ENCODE measurements at regions not wholly inside any gene's neighbourhood (a gene's known extent, or its start where the extent isn't known, plus 50 kb on each side); places are given as distances from the start of the nearest gene placed in this dataset.
"Not testable (repeated sequence)": the region's sequence is repeated elsewhere in the genome, so short reads cannot be mapped to it uniquely, and the experiment has no call there.

DNA sequence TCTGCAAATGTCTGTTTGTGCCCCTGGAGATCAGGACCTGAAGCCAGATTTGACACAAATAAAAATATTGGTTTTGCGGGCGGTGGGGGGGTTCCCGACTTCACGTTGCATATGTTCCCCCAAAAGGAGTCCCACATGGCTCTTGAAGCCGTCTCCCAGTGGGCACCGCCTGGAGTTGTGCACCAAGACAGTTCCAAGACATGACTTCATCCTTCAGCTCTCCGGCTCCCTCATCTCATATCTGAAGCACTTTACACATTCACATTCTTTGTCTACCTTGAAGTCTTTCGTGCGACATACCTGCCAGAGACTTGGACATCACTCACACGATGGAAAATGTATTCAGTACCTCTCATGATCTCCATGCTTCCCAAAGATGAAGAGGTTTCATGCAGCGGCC is 362.8 kb upstream of the FOXK1 start:
- no peak for DNase-seq (ENCODE audit: low read depth)

DNA sequence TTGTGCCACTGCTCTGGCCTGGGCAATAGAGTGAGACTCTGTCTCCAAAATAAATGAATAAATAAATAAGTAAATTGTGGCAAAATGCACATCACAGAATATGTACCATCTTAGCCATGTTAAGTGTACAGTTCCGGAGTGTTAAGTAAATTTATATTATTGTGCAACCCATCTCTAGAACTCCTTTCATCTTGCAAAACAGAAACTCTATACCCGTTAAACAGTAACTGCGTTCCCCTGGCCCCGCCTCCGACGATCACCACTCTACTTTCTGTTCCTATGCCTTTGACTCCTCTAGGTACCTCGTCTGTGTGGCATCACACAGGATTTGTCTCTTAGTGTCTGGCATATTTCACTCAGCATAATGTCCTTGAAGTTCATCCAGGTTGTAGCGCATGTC is 356.4 kb upstream of the FOXK1 start:
- DNase-seq (ENCODE audit: low read depth) = no peak

DNA sequence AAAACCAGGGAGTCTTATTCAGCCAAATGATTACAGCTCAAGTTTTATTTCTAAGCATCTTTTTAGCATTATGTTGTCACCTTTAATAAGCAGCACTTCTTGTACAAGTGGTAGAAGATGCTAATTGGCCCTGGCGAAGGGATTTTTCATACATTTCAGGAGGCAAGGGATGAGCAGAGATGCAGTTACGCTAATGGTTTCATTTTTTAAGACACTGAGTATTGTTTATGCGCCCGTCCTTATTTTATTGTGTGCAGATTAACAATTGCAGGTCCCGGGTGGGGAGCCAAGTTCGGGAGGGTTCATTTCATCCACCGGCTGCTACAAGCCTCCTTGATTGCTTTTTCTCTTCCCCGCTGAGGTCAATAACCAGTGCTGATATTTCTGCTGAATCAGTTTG is 350.4 kb upstream of the FOXK1 start:
- DNase-seq (ENCODE audit: low read depth) = no peak

DNA sequence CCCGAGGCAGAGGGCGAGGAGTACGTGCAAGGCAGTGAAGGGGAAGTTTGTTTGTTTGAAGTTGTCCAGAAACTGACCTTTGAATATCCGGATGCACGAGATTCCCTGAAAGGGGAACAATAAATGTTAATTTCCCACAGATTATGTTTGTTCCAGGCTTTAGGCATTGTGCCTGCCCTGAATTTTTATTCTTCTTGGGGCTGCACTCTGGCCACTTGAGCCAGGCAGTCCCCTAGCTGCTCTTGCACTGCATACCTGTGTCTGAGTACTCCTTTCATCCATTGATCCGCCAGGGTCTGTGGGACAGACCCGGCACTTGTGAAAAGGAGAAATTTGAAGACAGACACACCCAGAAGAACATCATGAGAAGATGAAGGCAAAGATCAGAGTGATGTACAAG is 343.5 kb upstream of the FOXK1 start:
- no peak for DNase-seq (ENCODE audit: low read depth)

DNA sequence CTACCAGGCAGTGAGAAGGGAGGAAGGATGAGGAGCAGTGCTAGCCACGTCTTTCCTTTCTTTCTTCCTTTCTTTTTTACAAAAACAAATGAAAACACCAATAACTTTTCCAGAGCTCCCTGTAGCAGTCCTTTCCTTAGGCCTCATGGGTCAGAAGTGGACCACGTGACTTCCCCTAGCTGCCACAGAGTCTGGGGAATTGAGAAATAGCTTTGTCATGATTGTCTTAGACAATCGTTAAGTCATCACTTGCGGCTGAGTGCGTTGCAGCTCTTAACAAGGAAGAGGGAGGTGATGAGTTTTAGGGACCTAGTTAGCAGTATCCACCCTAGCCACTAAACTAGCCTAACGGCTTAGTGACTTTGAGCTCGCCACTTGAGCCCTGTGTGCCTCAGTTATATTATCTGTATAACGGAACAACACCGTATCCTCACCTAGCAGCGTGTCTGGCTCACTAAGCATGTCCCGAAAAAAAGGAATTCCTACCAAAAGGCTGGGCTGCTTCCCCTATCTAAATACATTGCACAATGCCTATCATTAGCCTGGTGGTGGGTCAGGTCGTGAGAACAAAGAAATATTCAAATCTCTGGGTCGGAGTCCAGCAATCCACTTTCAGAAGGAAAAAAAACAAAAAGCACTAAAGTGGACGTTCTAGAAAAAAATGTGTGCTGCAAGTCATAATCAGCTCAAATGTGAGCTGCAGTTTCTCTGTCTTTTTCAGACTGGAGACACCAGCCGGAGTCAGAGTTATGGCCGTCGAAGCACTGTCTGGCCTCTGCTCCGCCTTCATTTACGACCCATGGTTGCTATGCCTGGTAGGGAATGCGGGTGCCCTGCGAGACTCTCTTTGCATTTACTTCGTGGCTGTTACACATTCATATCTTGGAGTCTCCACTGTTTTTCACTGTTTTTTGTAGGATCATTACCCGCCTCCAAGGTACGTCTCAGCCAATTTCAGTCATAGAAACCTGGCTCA is 338.5 kb upstream of the FOXK1 start:
- no peak for DNase-seq (ENCODE audit: low read depth)

DNA sequence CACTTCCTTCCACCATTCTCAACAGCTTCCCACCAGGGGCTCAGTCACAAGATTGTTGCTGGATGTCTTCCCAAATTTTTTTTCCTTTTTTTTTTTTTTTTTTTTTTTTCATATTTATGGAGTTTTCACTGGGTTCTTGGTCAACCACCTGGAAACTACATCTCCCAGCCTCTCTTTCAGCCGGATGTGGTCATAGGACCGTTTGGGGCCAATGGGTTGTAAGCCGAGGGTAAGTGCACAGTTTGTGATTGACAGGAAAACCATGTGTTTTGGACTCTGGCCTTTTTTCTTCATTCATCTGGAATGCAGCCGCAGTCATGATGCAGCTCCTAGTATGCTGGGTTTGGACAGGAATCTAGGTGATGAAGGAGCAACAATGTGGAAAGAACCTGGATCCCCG is 337.1 kb upstream of the FOXK1 start:
- no peak for DNase-seq (ENCODE audit: low read depth)

DNA sequence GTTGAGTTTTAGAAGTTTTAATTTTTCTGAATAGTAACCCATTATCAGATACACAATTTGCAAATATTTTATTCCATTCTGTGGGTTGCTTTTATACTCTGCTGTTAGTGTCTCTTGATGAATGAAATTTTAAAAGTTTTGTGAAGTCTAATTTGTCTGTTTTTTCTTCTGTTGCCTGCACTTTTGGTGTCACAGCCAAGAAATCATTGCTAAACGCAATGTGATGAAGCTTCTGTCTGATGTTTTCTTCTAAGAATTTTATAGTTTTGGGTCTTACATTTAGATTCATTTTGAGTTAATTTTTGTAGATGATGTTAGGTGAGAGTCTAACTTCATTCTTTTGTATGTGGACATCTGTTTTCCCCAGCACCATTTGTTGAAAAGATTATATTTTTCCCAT is 330.0 kb upstream of the FOXK1 start:
- no peak for DNase-seq (ENCODE audit: low read depth)

DNA sequence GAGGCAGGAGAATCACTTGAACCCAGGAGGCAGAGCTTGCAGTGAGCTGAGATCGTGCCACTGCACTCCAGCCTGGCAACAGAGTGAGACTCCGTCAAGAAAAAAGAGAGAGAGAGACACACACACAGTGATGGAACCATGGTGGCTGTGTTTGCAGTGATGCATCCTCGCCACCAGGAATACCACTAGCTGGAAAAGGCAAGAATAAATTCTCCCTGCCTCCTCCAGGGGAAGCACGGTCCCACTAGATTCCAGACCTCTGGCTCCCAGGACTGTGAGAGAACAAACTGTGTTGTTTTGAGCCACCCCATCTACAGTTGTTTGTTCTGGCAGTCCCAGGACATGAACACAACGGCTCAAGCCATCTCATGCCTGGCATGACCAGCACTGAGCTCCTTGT is 320.3 kb upstream of the FOXK1 start:
- no peak for DNase-seq (ENCODE audit: low read depth)

DNA sequence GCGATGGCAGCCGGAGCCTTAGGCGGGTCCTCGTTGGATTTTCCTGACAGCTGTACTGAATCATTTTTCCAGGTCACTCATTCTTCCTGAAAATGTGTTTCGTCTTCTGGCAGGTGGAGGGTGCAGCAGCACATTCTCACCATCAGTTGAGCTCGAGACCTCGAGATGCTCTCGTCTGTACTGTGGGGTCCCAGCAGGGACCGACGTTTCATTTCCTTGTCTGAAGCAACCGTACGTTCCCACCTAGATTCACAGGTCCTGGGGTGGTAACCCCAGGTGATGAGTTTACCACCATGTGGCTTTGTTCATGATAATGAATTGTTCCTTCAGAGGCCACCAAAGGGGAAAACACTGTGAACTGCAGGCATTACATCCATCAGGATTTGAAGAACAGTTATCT is 298.5 kb upstream of the FOXK1 start:
- DNase-seq (ENCODE audit: low read depth) = no peak

DNA sequence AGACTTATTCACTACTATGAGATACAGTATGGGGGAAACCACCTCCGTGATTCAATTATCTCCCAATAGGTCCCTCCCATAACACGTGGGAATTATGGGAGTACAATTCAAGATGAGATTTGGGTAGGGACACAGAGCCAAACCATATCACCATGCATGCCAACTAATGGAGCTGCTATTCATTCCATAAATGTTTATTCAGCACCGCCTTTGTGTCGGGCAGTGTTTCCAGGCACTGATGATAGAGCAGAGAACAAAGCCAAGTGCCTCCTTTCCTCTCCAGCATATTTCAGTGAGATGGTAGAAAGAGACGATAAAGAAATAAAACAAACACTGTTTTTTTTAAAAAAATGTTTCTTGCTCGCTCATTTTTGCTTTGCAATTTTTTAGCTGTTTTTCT is 295.9 kb upstream of the FOXK1 start:
- DNase-seq (ENCODE audit: low read depth) = no peak

DNA sequence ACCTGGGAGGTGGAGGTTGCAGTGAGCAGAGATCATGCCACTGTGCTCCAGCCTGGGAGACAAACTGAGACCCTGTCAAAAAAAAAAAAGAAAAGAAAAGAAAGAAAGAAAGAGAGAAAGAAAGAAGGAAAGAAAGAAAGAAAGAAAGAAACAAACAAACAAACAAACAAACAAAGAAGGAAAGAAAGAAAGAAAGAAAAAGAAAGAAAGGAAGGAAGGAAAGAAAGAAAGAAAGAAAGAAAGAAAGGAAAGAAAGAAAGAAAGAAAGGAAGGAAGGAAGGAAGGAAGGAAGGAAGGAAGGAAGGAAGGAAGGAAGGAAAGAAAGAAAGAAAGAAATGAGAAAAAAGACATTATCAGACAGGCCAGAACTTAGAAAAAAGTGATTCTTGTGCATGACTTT is 291.0 kb upstream of the FOXK1 start:
- DNase-seq (ENCODE audit: low read depth) = not testable (repeated sequence)

DNA sequence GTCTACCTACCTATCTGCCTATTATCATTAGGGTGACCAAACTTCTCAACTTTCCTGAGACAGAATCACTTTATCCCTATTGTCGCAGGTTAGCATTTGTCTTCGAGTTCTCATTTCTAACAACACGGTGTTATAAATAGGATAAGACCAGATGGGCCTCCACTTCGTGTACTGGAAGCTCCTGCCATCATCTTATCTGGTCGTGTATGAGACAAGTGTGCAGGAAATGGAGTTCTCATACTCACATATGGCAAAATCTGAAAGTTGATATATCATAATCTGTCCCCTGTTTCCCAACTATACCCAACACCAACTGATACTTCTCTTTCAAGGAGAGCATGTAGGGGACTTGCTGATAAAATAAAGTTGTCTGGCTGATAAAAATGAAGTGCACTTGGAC is 287.4 kb upstream of the FOXK1 start:
- DNase-seq (ENCODE audit: low read depth) = no peak

DNA sequence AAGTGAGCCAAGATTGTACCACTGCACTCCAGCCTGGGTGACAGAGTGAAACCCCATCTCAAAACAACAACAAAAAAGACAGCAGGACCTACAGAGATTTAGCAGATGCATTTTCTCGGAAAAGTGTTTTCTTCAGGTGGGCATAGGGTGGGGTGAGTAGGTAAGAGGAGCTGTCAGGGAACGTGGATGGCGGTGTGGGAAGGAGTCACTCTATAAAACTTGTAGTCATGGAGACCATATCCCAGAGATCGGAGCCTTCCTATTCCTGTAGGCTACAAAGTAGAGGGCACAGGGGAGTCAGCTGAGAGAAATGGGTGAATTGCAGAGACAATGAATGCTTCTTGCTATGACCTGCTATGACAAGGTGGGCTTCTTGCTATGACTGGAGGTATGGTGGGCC is 283.0 kb upstream of the FOXK1 start:
- no peak for DNase-seq (ENCODE audit: low read depth)

DNA sequence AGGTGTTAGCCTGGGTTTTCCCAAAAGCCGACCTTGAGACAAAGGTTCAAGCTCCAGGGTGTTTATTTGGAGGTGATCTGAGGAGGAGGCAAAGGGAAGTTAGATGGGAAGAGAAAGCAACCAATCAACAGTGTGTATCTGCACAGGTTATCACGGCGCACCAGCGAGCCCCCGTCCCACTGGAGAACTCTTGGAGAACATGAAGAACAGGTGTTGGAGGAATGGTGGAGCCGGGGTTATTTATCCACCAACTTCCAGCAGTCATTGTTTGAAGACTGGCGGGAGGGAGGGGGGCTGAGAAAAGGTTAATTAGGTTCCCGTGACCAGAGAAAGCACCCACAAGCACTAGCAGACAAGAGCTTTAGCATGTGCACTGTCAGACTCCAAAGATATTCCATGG is 282.5 kb upstream of the FOXK1 start:
- DNase-seq (ENCODE audit: low read depth) = no peak

DNA sequence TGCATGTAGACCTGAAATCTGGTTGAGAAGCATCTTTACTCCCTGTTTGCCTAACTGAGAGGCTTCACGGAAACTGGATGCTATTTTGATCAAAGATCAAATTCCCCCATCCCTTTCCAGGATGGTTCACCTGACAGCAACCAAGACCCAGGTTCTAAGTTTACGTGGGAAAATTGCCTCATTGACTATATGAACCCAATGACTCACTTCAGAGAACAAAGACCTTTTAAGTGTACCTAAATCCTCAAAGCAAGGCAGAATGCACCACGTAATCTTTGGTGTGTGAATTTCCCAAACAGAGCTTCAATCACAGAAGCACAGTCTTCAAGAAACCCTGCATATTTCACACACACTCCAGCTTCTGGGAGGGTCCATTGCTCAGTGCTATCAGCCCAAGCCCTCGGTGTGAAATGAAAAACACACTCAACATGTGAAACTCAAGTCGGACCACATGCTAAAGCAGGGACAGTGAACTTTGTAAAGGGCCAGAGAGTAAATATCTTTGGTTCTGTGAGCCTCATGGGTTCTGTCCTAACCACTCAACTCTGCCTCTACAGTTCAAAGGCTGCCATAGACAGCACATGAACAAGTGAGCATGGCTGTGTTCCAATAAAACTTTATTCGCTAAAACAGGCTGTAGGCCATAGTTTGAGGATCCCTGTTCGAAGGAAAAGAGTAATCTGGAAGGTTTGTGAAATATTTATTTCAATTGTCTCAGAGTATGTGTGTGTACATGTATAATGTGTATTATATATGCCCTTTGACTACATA is 275.6 kb upstream of the FOXK1 start:
- DNase-seq (ENCODE audit: low read depth) = no peak

DNA sequence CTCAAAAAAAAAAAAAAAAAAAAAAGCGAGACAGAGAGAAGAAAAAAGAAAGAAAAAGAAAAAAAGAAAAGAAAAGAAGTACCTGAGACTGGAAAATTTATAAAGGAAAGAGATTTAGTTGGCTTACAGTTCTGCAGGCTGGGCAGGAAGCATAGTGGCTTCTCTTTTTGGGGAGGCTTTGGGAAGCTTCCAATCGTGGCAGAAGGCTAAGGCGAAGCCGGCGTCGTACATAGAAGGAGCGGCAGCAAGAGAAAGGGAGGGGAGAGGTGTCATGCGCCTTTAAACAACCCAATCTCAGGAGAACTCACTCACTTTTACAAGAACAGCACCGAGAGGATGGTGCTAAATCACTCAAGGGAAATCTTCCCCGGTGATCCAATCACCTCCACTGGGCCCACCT is 272.1 kb upstream of the FOXK1 start:
- DNase-seq (ENCODE audit: low read depth) = no peak

DNA sequence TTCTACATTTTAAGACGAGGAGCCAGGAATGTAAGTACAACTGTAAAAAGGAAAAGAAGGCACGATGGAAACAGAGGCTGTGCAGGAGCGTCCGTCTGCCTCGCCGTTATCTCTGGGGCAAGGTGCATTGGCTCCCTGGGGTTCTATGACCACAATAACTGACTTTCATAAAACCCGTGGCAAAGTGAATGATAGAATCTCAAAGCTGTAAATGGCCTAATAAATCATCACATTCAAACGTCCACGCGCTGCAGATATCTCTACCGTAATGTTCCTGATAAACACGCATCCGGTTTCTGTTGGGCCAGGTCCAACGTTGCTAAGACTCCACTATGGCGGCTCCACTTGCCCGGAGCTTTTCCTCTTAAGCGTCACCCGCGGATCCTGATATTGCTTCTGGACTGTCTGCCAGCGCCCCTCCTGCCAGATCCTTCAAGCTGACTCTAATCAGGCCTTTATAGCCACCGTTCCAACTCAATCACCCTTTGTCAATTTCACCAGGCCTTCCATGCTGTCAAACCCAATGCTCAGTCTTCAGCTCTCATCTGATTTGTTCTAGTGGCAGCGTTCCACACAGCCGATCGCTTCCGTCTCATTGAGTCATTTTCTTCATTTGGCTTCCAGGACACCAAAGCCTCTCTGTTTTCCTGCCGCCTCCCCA is 265.6 kb upstream of the FOXK1 start:
- DNase-seq (ENCODE audit: low read depth) = peak; percentile 3

DNA sequence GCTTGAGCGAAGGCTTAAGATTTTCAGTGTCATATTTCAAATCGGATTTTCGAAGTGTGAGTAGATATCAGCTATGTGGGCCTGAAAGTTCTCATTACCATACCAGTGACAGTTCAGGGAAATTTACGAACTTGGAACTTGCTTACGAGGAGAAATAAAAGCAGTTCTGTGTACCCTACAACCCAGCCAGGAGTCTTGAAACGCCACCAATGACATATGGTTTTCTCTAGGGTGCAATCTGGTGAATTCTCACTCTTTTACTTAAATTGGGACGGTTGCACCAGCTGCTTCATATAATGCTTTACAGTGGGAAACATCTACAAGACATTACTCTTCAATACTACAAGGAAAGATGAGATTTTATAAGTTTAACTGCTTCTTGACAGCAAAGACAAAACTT is 253.6 kb upstream of the FOXK1 start:
- no peak for DNase-seq (ENCODE audit: low read depth)

DNA sequence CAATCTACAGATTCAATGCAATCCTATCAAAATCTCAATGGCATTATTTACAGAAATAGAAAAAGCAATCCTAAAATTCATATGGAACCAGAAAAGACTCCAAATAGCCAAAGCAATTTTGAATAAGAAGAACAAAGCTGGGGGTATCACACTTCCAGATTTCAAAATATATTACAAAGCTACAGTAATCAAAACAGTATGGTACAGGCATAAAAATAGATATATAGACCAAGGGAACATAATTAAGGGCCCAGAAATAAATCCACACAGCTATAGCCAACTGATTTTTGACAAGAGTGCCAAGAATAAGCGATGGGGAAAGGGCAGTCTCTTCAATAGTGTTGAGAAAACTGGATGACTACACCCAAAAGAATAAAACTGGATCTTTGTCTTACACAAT is 251.9 kb upstream of the FOXK1 start:
- DNase-seq (ENCODE audit: low read depth) = no peak

DNA sequence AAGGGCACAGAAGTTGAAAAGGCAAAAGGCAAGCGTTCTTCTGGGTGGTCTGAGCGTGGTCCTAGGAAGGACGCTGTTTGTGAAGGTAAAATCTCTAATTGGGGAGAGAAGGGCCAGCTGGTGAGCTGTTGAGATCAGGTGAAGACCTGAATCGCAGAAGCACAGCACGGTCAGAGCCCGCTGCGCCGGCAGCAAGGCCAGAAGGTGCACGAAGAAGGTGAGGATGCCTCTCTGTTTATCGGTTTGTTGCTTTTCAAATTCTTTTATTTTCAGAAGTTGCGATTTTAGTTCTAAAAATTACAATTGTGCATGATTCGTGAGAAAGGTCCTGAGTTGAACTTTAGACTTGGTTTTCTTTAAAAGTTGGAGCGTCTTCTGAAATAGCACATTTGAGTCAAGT is 247.8 kb upstream of the FOXK1 start:
- no peak for DNase-seq (ENCODE audit: low read depth)

DNA sequence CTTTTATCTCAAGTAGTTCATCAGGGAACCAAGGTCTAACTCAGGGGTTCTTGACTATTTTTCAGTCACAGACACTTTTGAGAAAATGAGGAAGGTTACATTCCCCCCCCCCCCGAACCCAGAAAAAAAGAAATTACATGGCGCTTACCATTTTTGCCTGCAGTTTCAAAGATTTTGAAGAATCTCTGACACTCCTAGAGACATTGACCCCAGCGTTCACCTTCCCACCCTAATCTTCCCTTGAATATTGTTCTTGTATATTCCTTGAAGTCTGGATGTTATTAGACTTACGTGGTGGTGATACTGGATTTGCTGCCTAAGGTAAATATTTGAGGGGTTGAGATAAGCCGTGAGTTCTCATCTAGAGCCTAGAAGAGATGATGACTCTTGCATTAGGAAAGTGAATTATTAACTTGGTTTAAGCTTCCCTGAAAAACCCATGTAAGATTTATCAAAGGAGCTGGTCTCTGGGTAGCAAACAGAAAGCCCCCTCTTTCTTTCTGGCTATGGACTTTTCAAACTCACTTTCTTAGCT is 245.7 kb upstream of the FOXK1 start:
- no peak for DNase-seq (ENCODE audit: low read depth)

DNA sequence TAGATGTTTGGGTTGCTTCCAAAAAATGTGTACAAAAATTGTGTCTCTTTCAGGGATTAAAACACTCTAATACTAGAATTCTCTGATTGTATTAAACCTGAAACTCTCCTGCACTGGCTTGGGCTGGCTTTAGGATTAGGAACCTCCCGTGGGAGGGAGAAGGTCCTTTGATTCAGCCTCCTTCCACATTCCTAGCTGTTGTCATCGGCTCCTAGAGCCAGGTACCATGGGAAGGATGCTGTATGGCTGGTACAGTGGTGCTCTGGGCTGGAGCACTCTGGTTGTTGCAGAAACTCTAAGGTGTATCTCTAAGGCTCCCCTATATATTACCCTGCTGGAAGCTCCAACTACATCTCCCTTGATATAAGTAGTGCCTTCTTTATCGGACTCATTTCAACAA is 245.2 kb upstream of the FOXK1 start:
- DNase-seq (ENCODE audit: low read depth) = no peak

DNA sequence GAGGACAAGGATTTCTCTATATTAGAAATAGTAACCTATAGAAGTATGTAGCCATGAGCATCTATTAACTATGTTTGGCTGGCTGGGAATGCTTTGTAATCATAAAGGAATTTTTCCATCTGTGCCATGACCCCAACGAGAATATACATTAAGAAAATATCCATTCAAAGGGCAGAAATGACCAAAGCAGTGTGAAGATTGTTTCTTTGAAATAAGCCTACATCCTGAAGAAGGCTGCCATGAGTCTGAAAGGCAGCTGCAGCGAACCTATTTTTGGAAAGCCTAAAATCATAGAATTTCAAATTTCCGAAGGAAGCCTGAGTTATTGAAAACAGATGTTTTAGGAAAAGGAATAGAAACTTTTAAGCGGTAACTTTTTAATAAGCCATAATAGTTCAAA is 244.2 kb upstream of the FOXK1 start:
- no peak for DNase-seq (ENCODE audit: low read depth)

Measured in CMK (cell line).